ENCODE measurements at regions not wholly inside any gene's neighbourhood (a gene's known extent, or its start where the extent isn't known, plus 50 kb on each side); places are given as distances from the start of the nearest gene placed in this dataset.

- no peak for TF ChIP-seq EZH2phosphoT487 (IDR thresholded peaks at IDR 0.05; ENCODE audit: low read depth)
- TF ChIP-seq, protein P1, sequence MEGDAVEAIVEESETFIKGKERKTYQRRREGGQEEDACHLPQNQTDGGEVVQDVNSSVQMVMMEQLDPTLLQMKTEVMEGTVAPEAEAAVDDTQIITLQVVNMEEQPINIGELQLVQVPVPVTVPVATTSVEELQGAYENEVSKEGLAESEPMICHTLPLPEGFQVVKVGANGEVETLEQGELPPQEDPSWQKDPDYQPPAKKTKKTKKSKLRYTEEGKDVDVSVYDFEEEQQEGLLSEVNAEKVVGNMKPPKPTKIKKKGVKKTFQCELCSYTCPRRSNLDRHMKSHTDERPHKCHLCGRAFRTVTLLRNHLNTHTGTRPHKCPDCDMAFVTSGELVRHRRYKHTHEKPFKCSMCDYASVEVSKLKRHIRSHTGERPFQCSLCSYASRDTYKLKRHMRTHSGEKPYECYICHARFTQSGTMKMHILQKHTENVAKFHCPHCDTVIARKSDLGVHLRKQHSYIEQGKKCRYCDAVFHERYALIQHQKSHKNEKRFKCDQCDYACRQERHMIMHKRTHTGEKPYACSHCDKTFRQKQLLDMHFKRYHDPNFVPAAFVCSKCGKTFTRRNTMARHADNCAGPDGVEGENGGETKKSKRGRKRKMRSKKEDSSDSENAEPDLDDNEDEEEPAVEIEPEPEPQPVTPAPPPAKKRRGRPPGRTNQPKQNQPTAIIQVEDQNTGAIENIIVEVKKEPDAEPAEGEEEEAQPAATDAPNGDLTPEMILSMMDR (IDR thresholded peaks at IDR 0.05; ENCODE audit: low read depth, low read length): no peak
- Histone ChIP-seq H3K4me1 (ENCODE audit: low read length) (no peaks in the 10 kb centered on the region), H3K27ac (ENCODE audit: low read length) (no peak overlapping the region), H3K9ac (ENCODE audit: low read length) (no peak overlapping the region), H3K27me3 (ENCODE audit: low read depth, low read length) (peaks cover 35% of the 10 kb centered on the region), H3K9me3 (ENCODE audit: insufficient read depth, low read length) (no peaks in the 10 kb centered on the region), H4K20me1 (ENCODE audit: insufficient read depth, low read length) (no peaks in the 10 kb centered on the region), H3K4me2 (ENCODE audit: low read length) (no peak overlapping the region), H3K4me3 (ENCODE audit: low read length) (no peak overlapping the region), H3K79me2 (ENCODE audit: low read length) (no peaks in the 10 kb centered on the region), H2AFZ (ENCODE audit: low read depth, low read length) (no peak overlapping the region), H3K36me3 (replicated peaks; ENCODE audit: low read depth, low read length) (no peaks in the 10 kb centered on the region)
Observed at GRCh38 chr20:58568483-58569240, 53.5 kb upstream of the APCDD1L start.

GRCh38 chr20:58568126-58568482 lies 52.9 kb upstream of the APCDD1L start:
- TF ChIP-seq, protein P1 (IDR thresholded peaks at IDR 0.05; ENCODE audit: low read depth, low read length): no peak
- TF ChIP-seq EZH2phosphoT487 (IDR thresholded peaks at IDR 0.05; ENCODE audit: low read depth): no peak
- no peaks in the 10 kb centered on the region for H4K20me1 ChIP-seq (ENCODE audit: insufficient read depth, low read length)
- no peak overlapping the region for H3K9ac ChIP-seq (ENCODE audit: low read length)
- no peaks in the 10 kb centered on the region for H3K36me3 ChIP-seq (replicated peaks; ENCODE audit: low read depth, low read length)
- peaks cover 38% of the 10 kb centered on the region for H3K27me3 ChIP-seq (ENCODE audit: low read depth, low read length)
- H3K4me3 ChIP-seq (ENCODE audit: low read length): no peak overlapping the region
- no peak overlapping the region for H2AFZ ChIP-seq (ENCODE audit: low read depth, low read length)
- H3K9me3 ChIP-seq (ENCODE audit: insufficient read depth, low read length): no peaks in the 10 kb centered on the region
- no peaks in the 10 kb centered on the region for H3K79me2 ChIP-seq (ENCODE audit: low read length)
- no peak overlapping the region for H3K27ac ChIP-seq (ENCODE audit: low read length)
- no peaks in the 10 kb centered on the region for H3K4me1 ChIP-seq (ENCODE audit: low read length)
- no peak overlapping the region for H3K4me2 ChIP-seq (ENCODE audit: low read length)

GRCh38 chr20:58567437-58567836 lies 52.2 kb upstream of the APCDD1L start:
- Histone ChIP-seq H3K36me3 (replicated peaks; ENCODE audit: low read depth, low read length) (no peaks in the 10 kb centered on the region), H3K9me3 (ENCODE audit: insufficient read depth, low read length) (no peaks in the 10 kb centered on the region), H2AFZ (ENCODE audit: low read depth, low read length) (no peak overlapping the region), H3K4me3 (ENCODE audit: low read length) (no peak overlapping the region), H3K4me1 (ENCODE audit: low read length) (no peaks in the 10 kb centered on the region), H3K79me2 (ENCODE audit: low read length) (no peaks in the 10 kb centered on the region), H3K4me2 (ENCODE audit: low read length) (no peak overlapping the region), H4K20me1 (ENCODE audit: insufficient read depth, low read length) (no peaks in the 10 kb centered on the region), H3K27me3 (ENCODE audit: low read depth, low read length) (peaks cover 35% of the 10 kb centered on the region), H3K9ac (ENCODE audit: low read length) (no peak overlapping the region), H3K27ac (ENCODE audit: low read length) (no peak overlapping the region)
- no peak for TF ChIP-seq EZH2phosphoT487 (IDR thresholded peaks at IDR 0.05; ENCODE audit: low read depth)
- TF ChIP-seq, protein P1 (IDR thresholded peaks at IDR 0.05; ENCODE audit: low read depth, low read length): no peak

GRCh38 chr20:58566981-58567380 lies 51.8 kb upstream of the APCDD1L start:
- Histone ChIP-seq H3K9ac (ENCODE audit: low read length) (no peak overlapping the region), H3K36me3 (replicated peaks; ENCODE audit: low read depth, low read length) (no peaks in the 10 kb centered on the region), H3K4me1 (ENCODE audit: low read length) (no peaks in the 10 kb centered on the region)

More at GRCh38 chr20:58566981-58567380, 51.8 kb upstream of the APCDD1L start:
- Histone ChIP-seq H3K4me3 (ENCODE audit: low read length) (no peak overlapping the region), H3K4me2 (ENCODE audit: low read length) (no peak overlapping the region), H3K27me3 (ENCODE audit: low read depth, low read length) (peaks cover 31% of the 10 kb centered on the region), H3K9me3 (ENCODE audit: insufficient read depth, low read length) (no peaks in the 10 kb centered on the region), H3K79me2 (ENCODE audit: low read length) (no peaks in the 10 kb centered on the region), H4K20me1 (ENCODE audit: insufficient read depth, low read length) (no peaks in the 10 kb centered on the region), H2AFZ (ENCODE audit: low read depth, low read length) (no peak overlapping the region), H3K27ac (ENCODE audit: low read length) (no peak overlapping the region)
- TF ChIP-seq, protein P1 (IDR thresholded peaks at IDR 0.05; ENCODE audit: low read depth, low read length): no peak
- TF ChIP-seq EZH2phosphoT487 (IDR thresholded peaks at IDR 0.05; ENCODE audit: low read depth): no peak
